ENCODE measurements at regions not wholly inside any gene's neighbourhood (a gene's known extent, or its start where the extent isn't known, plus 50 kb on each side); places are given as distances from the start of the nearest gene placed in this dataset.

- TF ChIP-seq, protein P1, sequence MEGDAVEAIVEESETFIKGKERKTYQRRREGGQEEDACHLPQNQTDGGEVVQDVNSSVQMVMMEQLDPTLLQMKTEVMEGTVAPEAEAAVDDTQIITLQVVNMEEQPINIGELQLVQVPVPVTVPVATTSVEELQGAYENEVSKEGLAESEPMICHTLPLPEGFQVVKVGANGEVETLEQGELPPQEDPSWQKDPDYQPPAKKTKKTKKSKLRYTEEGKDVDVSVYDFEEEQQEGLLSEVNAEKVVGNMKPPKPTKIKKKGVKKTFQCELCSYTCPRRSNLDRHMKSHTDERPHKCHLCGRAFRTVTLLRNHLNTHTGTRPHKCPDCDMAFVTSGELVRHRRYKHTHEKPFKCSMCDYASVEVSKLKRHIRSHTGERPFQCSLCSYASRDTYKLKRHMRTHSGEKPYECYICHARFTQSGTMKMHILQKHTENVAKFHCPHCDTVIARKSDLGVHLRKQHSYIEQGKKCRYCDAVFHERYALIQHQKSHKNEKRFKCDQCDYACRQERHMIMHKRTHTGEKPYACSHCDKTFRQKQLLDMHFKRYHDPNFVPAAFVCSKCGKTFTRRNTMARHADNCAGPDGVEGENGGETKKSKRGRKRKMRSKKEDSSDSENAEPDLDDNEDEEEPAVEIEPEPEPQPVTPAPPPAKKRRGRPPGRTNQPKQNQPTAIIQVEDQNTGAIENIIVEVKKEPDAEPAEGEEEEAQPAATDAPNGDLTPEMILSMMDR (IDR thresholded peaks at IDR 0.05) = no peak
Measured at GRCh38 chr1:229184066-229184465, 86.8 kb upstream of the RAB4A start.

DNA sequence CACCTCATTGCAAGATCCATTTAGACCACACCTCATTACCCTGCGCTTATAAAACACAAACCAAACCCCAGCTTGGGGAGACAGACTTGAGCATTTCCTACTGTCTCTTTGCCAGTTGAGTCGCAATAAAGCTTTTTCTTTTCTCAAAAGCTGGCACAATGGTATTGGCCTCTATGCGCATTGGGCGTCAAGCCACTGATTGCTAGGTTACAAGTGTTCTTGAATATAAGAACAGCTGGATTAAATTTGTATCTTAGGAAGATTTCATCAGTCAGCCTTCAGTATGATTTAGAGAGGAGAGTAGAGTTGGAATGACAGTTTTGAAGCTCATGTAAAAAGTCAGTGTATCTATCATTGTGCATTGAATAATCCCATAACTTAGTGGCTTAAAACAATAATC lies 84.9 kb upstream of the RAB4A start:
- TF ChIP-seq, protein P1 (IDR thresholded peaks at IDR 0.05) = no peak

GRCh38 chr1:229186373-229187056 lies 84.4 kb upstream of the RAB4A start:
- TF ChIP-seq, protein P1 (IDR thresholded peaks at IDR 0.05) = no peak

GRCh38 chr1:229190057-229190575 lies 80.8 kb upstream of the RAB4A start:
- TF ChIP-seq, protein P1 (IDR thresholded peaks at IDR 0.05) = no peak

GRCh38 chr1:229191066-229191674 lies 79.7 kb upstream of the RAB4A start:
- TF ChIP-seq, protein P1 (IDR thresholded peaks at IDR 0.05) = no peak

- TF ChIP-seq, protein P1 (IDR thresholded peaks at IDR 0.05) = no peak
Measured at GRCh38 chr1:229192031-229192430, 78.9 kb upstream of the RAB4A start.

GRCh38 chr1:229192853-229193252 lies 78.1 kb upstream of the RAB4A start:
- TF ChIP-seq, protein P1 (IDR thresholded peaks at IDR 0.05) = no peak
